ENCODE measurements at regions not wholly inside any gene's neighbourhood (a gene's known extent, or its start where the extent isn't known, plus 50 kb on each side); places are given as distances from the start of the nearest gene placed in this dataset.
A peak's percentile ranks its signal among the peaks of the same experiment; 100 is the strongest.

- H4K8ac ChIP-seq (ENCODE audit: low read length), result peak overlapping the region; percentile 57
- H3K36me3 ChIP-seq (ENCODE audit: control insufficient read depth in 1 of 2, insufficient read depth in 2 of 2, low read depth in 1 of 2, low read length in 2 of 2), result peaks cover 15% of the 10 kb centered on the region in 2 experiments
- peak overlapping the region; percentile 94 for H3K27ac ChIP-seq (ENCODE audit: low read length, poor library complexity, severe bottlenecking)
- H3K27me3 ChIP-seq (ENCODE audit: control insufficient read depth in 1 of 2, insufficient read depth in 1 of 2, low read length in 2 of 2), result no peaks in the 10 kb centered on the region
- H3K4ac ChIP-seq (ENCODE audit: low read depth in 1 of 2, low read length in 2 of 2), result peak overlapping the region; percentile 85 to 96
- H3K18ac ChIP-seq (ENCODE audit: low read depth in 1 of 2, low read length in 2 of 2), result peak overlapping the region; percentile 84 to 96
- peak overlapping the region in 1 of 2 experiments; percentile 34 for H3K23ac ChIP-seq (ENCODE audit: low read length in 2 of 2)
- H3K4me2 ChIP-seq (ENCODE audit: low read length, poor library complexity, severe bottlenecking), result no peak overlapping the region
- no peaks in the 10 kb centered on the region for H3K9me3 ChIP-seq (ENCODE audit: control insufficient read depth, low read length)
- H3K9ac ChIP-seq (ENCODE audit: low read length), result peak overlapping the region; percentile 92
- H2AK5ac ChIP-seq (ENCODE audit: low read length, severe bottlenecking), result peak overlapping the region; percentile 16
- H3K4me1 ChIP-seq (ENCODE audit: control insufficient read depth, insufficient read depth, low read depth, low read length), result peaks cover 67% of the 10 kb centered on the region
- H2BK12ac ChIP-seq (ENCODE audit: low read length in 2 of 2), result peak overlapping the region; percentile 44 to 88
- H4K91ac ChIP-seq (ENCODE audit: low read length), result peak overlapping the region; percentile 95
- peak overlapping the region; percentile 75 for H2BK5ac ChIP-seq (ENCODE audit: low read depth, low read length, poor library complexity, severe bottlenecking)
- peak overlapping the region; percentile 86 for H2BK120ac ChIP-seq (ENCODE audit: low read depth, low read length)
- WGBS, result 83% methylated on average over 6 of the region's 7 CpGs
- peak overlapping the region in 1 of 2 experiments; percentile 64 for H3K14ac ChIP-seq (ENCODE audit: low read length in 2 of 2)
- H2AFZ ChIP-seq (ENCODE audit: low read depth, low read length), result no peak overlapping the region
- H2BK15ac ChIP-seq (ENCODE audit: low read depth, poor library complexity, severe bottlenecking), result peak overlapping the region; percentile 60
- peak overlapping the region in 1 of 2 experiments; percentile 79 for H3K4me3 ChIP-seq (ENCODE audit: insufficient read depth in 1 of 2, low read depth in 1 of 2, low read length in 2 of 2)
- peak; percentile 23 for DNase-seq
- peaks cover 8% of the 10 kb centered on the region for H3K79me1 ChIP-seq (replicated peaks; ENCODE audit: low read length, poor library complexity, severe bottlenecking)
Observed at GRCh38 chr9:129498451-129499384, 122.2 kb downstream of the C9orf50 start.

GRCh38 chr9:129497813-129498450, 123.0 kb downstream of the C9orf50 start:
- Histone ChIP-seq H3K27ac (ENCODE audit: low read length, poor library complexity, severe bottlenecking) (peak overlapping the region; percentile 94), H3K9ac (ENCODE audit: low read length) (peak overlapping the region; percentile 92), H3K79me1 (replicated peaks; ENCODE audit: low read length, poor library complexity, severe bottlenecking) (peaks cover 8% of the 10 kb centered on the region), H3K27me3 (ENCODE audit: control insufficient read depth in 1 of 2, insufficient read depth in 1 of 2, low read length in 2 of 2) (no peaks in the 10 kb centered on the region), H4K8ac (ENCODE audit: low read length) (peak overlapping the region; percentile 57), H3K4me2 (ENCODE audit: low read length, poor library complexity, severe bottlenecking) (peak overlapping the region; percentile 69), H2AFZ (ENCODE audit: low read depth, low read length) (no peak overlapping the region), H3K9me3 (ENCODE audit: control insufficient read depth, low read length) (no peaks in the 10 kb centered on the region), H3K36me3 (ENCODE audit: control insufficient read depth in 1 of 2, insufficient read depth in 2 of 2, low read depth in 1 of 2, low read length in 2 of 2) (peaks cover 9 to 11% of the 10 kb centered on the region in 2 experiments), H2AK5ac (ENCODE audit: low read length, severe bottlenecking) (peak overlapping the region; percentile 16), H2BK12ac (ENCODE audit: low read length in 2 of 2) (peak overlapping the region; percentile 44 to 49), H2BK120ac (ENCODE audit: low read depth, low read length) (peak overlapping the region; percentile 86), H3K4ac (ENCODE audit: low read depth in 1 of 2, low read length in 2 of 2) (peak overlapping the region; percentile 85 to 96), H3K4me1 (ENCODE audit: control insufficient read depth, insufficient read depth, low read depth, low read length) (peaks cover 64% of the 10 kb centered on the region), H2BK5ac (ENCODE audit: low read depth, low read length, poor library complexity, severe bottlenecking) (peak overlapping the region; percentile 79), H3K14ac (ENCODE audit: low read length in 2 of 2) (peak overlapping the region in 1 of 2 experiments; percentile 64), H2BK15ac (ENCODE audit: low read depth, poor library complexity, severe bottlenecking) (peak overlapping the region; percentile 60), H3K23ac (ENCODE audit: low read length in 2 of 2) (peak overlapping the region in 1 of 2 experiments; percentile 63), H3K18ac (ENCODE audit: low read depth in 1 of 2, low read length in 2 of 2) (peak overlapping the region; percentile 84 to 96), H4K91ac (ENCODE audit: low read length) (peak overlapping the region; percentile 95), H3K4me3 (ENCODE audit: insufficient read depth in 1 of 2, low read depth in 1 of 2, low read length in 2 of 2) (peak overlapping the region in 1 of 2 experiments; percentile 79)
- WGBS, result 57% methylated on average over 8 of the region's 8 CpGs
- no peak for DNase-seq

GRCh38 chr9:129497005-129497812, 123.7 kb downstream of the C9orf50 start:
- Histone ChIP-seq H2BK5ac (ENCODE audit: low read depth, low read length, poor library complexity, severe bottlenecking) (peak overlapping the region; percentile 79), H2AFZ (ENCODE audit: low read depth, low read length) (no peak overlapping the region), H3K4me3 (ENCODE audit: insufficient read depth in 1 of 2, low read depth in 1 of 2, low read length in 2 of 2) (peak overlapping the region; percentile 42 to 79), H3K79me1 (replicated peaks; ENCODE audit: low read length, poor library complexity, severe bottlenecking) (peaks cover 10% of the 10 kb centered on the region), H3K4ac (ENCODE audit: low read depth in 1 of 2, low read length in 2 of 2) (peak overlapping the region; percentile 93 to 96), H2BK120ac (ENCODE audit: low read depth, low read length) (peak overlapping the region; percentile 86), H3K9me3 (ENCODE audit: control insufficient read depth, low read length) (no peaks in the 10 kb centered on the region), H3K27me3 (ENCODE audit: control insufficient read depth in 1 of 2, insufficient read depth in 1 of 2, low read length in 2 of 2) (no peaks in the 10 kb centered on the region), H3K4me2 (ENCODE audit: low read length, poor library complexity, severe bottlenecking) (peak overlapping the region; percentile 69), H3K18ac (ENCODE audit: low read depth in 1 of 2, low read length in 2 of 2) (peak overlapping the region; percentile 91 to 96), H4K91ac (ENCODE audit: low read length) (peak overlapping the region; percentile 95), H3K9ac (ENCODE audit: low read length) (peak overlapping the region; percentile 92), H3K23ac (ENCODE audit: low read length in 2 of 2) (peak overlapping the region in 1 of 2 experiments; percentile 63), H3K27ac (ENCODE audit: low read length, poor library complexity, severe bottlenecking) (peak overlapping the region; percentile 94), H2AK5ac (ENCODE audit: low read length, severe bottlenecking) (peak overlapping the region; percentile 16), H3K14ac (ENCODE audit: low read length in 2 of 2) (peak overlapping the region in 1 of 2 experiments; percentile 68), H3K4me1 (ENCODE audit: control insufficient read depth, insufficient read depth, low read depth, low read length) (peaks cover 65% of the 10 kb centered on the region), H2BK12ac (ENCODE audit: low read length in 2 of 2) (peak overlapping the region in 1 of 2 experiments; percentile 52), H2BK15ac (ENCODE audit: low read depth, poor library complexity, severe bottlenecking) (peak overlapping the region; percentile 68), H3K36me3 (ENCODE audit: control insufficient read depth in 1 of 2, insufficient read depth in 2 of 2, low read depth in 1 of 2, low read length in 2 of 2) (peaks cover 15 to 16% of the 10 kb centered on the region in 2 experiments), H4K8ac (ENCODE audit: low read length) (peak overlapping the region; percentile 71)
- peak; percentile 54 for DNase-seq
- WGBS, result 2% methylated on average over 7 of the region's 16 CpGs

Data from mesenchymal stem cell (in vitro differentiated cells and primary cell).